ENCODE measurements at regions not wholly inside any gene's neighbourhood (a gene's known extent, or its start where the extent isn't known, plus 50 kb on each side); places are given as distances from the start of the nearest gene placed in this dataset.
A peak's percentile ranks its signal among the peaks of the same experiment; 100 is the strongest.
"Not testable (repeated sequence)": the region's sequence is repeated elsewhere in the genome, so short reads cannot be mapped to it uniquely, and the experiment has no call there.

DNA sequence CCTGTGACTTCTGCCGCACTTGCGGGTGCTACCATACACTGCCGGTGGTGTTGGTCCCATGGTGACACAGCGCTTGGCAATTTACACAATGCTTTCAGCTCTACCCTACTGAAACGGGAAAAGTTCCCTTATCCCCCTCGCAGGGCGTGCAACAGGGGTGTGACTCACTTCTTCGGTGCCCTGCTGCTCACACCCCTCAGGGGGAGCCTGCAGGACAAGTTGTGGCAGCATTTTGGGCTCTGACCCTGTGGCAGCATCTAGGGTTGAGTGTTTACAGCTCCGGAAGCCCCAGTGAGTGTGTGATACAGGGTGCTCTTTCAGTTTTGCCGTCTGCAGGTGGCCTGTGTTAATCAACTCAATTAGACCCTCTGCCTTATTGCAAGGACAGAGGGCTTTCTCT is 324.7 kb upstream of the RGMA start:
- no peak for DNase-seq

DNA sequence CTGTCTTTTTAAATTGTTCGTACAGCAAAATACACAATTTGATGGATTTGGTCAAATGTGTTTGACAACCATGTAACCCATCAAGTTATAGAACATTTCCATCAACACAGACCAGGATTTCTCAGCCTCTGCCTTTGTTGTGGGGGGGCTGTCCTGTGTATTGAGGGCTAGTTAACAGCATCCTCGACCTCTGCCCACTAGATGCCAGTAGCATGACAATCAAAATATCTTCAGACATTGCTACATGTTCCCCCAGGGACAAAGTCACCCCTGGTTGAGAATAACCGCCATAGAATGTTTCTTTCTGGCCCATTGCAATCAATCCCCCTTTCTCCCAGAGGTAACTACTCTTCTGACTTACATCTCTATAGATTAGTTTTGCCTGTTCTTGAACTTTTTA is 310.1 kb upstream of the RGMA start:
- no peak for DNase-seq

DNA sequence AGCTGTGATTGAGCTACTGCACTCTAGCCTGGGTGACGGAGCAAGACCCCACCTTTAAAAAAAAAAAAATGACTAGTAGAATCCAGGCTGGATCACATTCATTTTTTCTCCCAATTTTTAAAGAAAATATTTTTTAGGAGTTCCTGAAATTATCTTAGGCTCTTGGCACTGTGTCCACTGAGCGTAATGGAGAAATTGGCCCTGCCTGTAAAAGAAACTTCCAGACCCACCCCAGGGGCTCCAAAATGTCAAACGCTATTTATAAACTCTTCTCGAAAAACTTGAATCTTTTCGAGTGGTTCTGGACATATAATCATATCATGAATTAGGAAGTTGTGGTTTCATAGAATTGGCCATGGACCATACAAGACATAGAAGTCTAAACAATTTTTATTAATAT is 300.2 kb upstream of the RGMA start:
- no peak for DNase-seq

DNA sequence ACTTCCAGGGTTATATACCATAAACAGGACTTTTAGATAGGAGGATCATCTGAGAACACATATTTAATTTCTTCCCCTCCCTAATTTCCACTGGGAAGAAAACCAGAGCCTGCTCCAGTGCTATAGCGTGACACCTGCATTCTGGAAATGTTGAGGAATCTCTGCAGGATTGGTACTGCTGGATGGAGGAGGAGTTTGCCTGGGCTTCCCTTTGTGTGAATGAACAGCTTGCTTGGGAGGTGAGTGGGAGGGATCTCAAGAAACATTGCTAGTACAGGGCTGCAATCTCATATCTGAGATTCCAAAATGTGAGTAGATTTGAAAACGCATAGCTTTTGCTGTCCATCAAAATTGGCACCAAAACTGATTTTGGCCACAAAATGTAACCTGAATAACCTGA is 295.9 kb upstream of the RGMA start:
- no peak for DNase-seq

DNA sequence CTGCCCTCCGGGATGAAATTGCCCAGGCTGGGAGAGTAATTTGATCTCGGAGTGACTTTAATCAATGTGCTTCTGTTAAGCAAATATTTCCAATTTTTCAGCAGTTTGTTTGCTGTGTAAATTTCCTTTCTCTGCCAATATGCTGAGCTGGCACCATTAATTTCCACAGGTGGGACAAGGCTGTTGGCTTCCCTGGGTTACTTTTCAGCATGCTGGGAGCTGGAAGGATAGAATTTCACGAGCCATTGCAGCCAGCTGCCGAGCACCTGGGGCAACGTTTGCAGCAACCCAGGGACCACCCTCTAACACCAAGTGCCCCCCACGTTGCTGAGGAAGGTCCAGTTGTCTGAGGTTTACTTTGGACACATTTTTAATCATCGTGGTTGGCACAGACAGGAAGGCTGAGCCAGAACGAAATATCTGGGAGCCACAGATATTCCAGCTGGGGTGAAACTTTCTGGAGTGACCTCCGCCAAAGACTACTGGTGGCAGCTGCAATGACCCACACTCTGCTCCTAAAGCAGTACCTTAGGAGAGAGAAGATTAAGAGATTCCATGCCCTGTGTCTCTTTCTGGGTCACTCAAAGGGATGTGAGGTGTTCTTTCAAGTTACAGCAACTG is 293.3 kb upstream of the RGMA start:
- DNase-seq: peak; percentile 96

DNA sequence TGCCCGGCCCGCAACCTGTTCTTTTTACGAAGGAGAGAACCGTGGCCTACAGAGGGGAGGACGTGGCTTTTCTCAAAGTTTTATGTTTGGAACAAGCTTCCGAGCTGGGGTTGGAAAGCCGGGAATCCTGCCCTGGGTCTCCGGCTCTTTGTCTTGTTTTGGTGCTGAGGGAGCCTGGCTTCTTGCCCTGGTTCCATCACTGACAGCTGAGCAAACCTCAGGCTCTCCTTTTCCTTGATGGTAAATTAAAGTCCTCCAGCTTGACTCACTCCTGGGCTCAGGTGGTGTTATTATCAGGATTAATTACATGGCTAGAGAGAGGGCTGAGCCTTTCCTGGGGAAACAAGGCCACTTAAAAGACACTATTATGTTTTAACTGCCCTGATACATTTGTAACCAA is 289.5 kb upstream of the RGMA start:
- DNase-seq: peak; percentile 83

DNA sequence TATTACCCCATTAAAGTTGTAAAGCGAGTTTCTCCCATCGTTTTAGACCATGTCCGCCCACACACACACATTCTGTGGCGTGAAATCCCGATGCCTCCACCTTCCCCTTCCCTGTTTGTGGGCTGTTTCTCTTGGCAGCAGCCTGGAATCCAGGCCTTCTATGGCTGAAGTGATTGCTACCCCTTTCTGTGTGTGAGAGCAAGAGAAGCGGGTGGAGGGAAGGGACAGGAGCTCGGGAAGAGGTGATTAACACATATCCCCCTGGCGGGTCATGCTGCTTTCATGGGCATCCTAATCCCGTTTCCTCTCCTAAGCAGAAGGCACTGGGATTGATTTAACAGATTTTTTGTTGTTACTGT is 283.8 kb upstream of the RGMA start:
- peak; percentile 57 for DNase-seq

DNA sequence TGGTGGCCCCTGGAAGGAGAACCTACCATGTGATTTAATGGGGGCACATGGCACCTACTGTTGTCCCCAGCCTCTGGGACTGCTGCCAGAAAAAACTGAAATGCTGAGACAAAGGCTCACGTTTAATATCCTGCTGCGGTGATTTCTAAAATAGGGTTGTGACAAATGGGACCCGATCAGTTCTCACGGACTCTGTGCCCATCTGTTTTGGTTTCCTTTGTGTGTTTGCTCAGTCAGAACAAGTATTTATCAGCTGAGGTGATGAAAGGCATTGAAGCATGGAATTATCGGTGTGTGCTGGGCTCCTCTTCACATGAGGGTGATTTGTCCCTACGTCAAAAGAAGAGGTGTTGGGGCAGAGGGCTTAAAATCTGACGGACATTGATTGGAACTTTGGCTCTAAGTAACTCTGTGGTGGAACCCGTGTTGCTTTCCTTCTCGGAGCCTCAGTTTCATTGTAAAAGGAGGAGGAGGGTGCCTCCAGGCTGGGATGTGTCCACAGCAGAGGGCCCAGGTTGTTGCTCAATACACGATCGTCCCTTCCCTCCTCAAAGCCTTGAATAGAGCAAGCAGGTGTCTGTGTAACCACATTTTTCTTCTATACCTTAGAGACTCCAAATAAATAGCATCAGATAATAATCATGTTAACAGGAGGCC is 283.3 kb upstream of the RGMA start:
- peak; percentile 92 for DNase-seq

DNA sequence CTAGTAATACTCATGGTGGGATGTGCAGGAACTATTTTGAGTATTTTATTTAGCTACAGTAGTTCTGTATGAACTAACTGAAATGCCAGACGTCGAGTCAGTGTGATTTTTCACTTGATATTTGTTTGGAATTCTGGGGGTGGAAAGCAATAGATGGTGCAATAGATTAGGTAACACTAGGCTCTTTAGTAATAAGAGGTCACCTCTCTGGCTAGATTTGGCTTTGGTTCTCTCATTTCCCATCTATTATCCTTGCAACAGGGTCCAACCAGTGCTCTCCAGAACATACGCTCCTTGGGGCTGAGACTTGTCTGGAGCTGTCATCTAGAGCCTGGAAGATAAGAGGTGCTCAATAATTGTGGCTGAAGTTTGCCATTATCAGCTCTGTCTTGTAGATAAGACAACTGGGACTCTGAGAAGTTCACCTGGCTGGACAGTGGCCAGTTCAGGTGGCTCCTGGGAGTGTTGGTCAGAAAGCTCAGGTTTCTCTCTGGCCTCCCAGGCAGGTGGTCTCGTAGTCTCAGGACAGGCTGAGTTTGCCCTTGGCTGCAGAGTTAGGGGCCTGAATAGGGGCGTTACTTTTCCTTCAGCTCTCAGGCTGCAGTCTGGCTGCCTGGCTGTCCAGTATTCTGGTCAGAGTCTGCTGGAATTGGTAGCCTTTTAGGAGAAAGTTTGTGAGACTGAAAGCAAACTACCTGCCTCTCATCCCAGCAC is 277.5 kb upstream of the RGMA start:
- no peak for DNase-seq

DNA sequence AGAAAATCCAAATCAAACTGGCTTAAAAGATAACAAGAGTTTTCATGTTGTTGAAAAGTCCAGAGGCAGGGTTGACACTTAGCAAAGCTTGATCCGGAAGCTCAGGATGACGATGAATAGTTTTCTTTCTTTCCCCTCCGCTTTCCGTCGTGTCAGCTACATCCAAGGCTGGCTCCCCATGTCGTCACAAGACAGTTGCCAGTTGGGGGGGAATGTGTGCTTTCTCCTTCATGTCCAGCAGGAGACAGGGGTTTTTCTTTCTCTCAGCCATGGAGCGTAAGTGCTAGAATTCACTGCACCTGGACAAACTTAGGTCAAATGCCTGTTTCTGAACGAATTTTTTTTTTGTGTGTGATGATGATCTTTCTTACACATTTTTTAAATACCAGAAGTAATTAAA is 273.8 kb upstream of the RGMA start:
- DNase-seq: peak; percentile 15

DNA sequence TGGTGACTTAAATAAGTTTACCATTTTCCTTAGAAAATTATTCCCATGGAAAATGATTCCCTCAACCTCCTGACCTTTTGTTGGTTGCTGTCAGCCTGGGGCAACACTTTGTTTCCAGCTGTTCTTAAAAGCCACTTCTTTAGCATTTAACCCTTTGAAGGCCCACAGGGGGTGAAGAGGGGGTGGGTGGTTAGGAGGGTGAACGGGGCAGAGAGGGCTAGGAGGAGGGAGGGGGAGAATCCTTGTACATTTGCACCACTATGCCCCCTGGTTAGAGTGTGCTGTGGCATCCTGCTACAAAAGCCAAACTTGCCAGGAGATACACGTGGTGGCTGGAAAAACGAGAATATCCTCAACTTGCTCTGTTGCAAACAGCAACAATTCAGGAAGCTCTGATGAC is 273.2 kb upstream of the RGMA start:
- DNase-seq: no peak

DNA sequence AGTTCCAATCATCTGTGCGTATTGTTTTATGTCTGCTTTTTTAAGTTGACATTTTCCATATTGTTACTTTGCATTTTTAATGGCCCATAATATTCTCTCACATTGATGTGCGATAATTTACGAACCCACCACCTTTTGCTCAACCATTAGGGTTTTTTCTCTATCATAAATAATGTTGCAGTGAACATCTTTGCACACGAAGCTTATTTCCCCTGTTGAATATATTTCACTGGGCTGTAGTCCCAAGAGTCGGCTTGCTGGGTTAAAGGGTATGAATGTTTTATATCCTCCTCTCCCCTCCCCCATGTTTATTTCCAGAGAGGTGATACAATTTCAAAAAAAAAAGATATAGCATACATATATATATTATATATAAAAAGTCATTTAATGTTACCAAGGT is 272.7 kb upstream of the RGMA start:
- DNase-seq: no peak

DNA sequence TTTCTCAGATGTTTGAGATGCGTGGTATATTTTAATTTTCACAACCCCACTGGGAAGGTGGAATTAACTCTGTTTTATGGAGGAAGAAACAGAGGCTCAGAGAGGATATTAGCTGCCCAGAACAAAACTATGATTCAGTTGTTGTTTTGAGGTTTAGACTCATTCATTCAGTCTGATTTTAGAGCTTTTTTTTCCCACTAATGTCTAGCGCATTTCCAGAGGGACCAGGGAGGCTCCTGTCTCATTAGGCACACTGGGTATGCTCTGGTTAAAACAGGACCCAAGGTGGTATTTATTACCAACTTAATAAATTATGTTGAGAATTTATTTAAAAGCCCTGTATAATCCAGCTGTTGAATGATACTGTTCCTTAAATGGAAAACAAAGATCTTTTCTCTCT is 272.0 kb upstream of the RGMA start:
- no peak for DNase-seq

DNA sequence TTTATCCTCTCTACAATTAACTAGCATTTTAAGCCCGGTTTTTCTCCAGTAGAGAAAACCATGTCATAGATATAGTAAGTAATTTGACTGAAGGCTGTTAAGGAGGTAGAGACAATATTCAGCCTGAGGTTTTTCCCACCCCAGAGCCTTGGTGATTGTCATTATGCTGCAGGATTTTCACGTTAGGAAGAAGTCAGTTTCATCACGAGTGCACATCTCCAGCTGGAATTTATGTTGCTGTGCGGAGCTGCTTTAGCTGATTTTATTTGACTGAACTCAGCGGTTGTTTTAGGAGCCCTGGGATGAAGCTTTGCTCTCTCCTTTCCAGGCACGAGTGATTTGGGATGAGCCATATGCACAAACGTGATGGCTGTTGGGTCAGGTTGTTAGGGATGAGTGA is 271.3 kb upstream of the RGMA start:
- DNase-seq: no peak

DNA sequence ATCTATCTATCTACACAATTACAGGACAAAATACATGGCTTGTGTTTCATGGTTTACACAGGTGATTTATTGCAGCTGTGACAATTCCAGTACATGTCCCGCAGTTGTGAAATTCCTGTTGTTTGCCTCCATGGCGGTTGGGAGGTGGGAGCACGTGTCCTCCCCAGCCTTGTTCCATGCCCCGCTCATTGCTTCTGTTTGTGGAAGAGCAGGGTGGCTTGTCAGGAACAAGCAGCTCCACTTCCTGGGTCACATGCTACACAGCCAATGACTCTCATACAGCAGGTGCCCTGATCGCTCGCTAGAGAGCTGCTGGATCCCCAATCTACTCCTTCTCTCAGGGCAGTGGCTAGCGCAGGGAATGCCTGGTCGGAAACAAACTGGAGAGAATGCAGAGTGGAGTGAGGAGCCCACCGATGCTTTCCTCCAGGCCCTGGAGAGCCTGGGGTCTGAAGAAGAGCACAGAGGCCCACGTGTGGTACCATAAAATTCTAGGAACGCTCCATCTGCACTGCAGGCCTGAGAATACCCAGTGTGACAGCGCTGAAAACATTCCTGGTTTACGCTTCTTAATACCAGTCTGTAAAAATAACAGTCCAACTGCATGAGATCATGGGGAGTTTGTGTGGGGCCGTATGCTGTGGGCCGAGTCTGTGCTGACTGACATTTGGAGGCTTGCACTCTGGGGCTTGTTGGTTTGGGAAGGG is 270.6 kb upstream of the RGMA start:
- DNase-seq: peak; percentile 47

DNA sequence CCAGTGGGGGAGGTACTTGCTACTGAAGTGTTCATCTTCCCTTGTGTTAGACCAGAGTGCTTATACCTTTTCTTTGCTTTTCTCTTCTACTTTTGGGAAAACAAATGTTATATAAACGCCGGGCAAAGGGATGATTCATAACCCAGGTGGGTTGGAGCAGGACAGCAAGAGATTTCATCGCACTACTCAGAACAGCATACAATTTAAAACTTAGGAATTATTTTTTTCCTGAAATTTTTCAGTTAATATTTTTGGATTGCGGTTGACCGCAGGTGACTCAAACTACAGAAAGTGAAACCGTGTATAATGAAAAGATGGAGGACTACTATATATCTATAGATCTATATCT is 270.0 kb upstream of the RGMA start:
- no peak for DNase-seq

DNA sequence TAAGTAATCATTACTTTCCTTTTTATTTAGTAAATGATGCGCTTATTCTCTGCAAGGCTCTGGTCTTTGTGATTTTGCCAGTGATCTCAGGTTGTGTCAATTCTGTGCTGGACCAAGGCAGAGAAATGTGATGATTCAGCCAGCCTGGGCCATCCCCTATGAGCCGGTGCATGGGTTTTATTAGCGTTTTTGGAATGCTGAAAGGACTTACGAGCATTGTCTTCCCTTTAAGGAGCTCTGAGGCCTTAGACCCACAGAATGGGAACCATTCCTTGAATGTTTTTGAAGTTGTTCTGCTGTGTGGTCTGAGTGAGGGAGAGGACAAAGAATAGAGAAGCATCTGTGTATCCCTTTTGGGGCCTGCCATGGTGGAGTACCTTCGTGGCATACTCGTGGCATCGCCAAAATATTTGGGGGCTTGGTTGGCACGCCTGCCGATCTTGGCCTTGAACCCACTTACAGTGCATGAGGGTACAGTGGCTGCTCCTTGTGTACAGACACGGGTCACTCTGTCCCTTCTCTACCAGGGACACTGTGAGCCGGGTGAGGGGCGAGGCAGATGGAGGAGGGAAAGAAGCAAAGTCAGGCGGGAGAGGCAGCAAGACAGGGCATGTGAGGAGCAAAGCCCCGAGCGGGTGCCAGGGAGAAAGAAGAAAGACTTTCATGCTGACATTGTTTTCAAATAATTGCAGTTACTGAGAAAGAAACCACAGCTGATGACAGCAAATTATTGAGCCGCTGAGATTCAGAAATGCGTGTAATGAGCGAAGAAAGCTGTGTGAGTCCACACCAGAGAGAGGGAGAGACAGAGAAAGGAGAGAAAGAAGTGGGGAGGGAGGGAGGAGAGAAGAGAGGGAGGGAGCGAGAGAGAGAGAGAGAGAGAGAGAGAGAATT is 269.4 kb upstream of the RGMA start:
- no peak for DNase-seq

DNA sequence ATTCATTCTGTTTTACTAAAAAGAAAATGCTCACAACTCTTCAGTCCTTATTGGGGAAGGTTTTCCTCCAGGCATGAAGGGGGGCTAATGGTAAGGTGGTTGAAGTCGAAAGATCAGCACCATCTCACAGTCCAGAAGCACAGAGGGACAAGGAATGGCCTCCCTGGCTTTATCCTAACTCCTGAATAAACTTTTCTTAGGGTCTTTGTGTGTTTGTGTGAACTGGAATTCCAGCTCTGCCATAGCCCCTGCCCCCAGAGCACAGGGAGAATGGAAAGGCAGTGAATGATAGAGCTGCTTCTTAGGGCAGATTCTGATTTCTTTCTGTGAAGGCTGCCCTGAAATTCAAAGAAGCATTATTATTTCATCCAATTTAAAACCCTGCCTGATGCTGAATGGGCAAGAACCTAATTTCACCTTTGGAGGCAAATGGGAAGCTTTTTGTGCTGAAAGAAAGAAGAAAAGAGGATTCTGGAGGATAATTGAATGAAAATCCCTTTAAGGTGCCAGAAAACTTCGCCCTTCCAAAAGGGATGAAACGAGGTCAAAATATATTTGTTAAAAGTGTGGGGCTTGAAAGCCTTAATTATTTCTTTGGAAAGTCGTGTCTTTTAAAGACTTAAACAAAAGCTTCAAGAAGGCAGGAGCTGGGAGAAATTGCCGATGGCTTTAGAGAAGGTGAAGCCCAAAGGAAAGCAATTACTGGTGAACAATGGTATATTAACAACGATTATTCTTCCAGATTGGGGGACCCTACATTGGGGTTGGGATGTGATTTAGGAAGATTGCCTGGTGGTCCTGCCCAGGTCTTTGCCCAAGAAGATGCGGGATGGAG is 259.9 kb upstream of the RGMA start:
- no peak for DNase-seq

DNA sequence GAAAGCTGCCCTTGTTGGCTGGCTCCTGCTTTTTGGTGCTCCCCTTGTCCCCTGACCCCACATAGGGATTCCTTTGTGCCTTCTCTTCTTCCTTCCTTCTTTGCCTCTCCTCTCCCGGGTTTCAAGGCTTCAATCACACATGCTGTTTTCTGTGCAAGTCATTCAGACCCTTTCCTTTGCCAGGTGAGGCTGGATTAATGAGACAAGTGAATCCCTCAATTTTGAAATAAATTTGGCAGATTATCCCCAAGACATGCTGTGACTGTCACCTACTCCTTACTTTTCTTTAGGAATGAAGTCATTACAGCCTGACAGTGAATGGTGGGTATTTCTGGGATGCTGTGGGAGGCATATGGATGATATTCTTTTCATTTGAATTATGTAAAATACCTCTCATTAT is 259.0 kb upstream of the RGMA start:
- DNase-seq: no peak

DNA sequence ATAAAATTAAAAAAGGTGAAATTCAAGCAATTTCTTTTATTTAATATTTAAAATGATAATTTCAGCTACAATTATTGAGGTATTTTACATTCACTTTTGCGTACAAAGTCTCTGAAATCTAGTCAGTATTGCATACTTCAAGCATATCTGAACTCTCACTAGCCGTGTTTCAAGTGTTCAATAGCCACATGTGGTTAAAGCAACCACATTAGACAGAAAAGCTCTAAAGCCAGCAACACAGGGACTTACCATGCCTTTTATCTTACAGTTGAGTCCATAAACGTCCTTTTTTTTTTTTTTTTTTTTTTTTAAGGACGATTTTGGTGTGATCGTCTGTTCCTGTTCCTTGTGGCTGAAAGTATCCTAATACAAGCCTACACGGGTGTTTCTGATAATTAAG is 257.0 kb upstream of the RGMA start:
- DNase-seq: no peak

DNA sequence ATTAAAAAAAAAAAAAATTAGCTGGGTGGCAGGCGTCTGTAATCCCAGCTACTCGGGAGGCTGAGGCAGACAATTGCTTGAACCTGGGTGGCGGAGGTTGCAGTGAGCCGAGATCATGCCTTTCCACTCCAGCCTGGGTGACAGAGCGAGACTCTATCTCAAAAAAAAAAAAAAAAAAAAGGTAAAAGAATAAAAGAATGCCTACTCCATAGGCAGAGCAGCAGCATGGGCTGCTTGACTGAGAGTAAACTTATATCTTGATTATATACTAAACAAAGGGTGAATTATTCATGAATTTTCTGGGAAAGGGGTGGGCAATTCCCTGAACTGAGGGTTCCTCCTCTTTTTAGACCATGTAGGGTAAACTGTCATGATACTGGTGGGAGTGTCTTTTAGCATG is 254.4 kb upstream of the RGMA start:
- not testable (repeated sequence) for DNase-seq

DNA sequence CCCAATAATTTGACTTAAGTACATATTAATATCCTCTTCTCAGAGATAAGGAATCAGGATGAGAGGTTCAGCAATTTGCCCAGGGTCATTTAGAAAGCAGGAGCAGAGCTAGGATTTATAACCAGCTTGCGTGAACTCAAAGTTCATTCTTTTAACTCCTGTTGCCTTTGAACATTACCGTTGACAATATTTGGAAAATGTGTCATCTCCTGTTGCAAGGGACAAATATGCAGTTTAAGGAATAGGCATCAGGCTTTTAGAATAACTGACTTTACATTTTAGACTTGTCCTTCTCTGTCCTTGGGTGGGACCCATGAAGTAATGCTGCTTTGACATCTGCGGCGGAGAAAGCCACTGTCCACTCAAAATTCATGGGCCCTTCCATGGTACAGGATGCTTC is 252.2 kb upstream of the RGMA start:
- no peak for DNase-seq
